ENCODE measurements at regions not wholly inside any gene's neighbourhood (a gene's known extent, or its start where the extent isn't known, plus 50 kb on each side); places are given as distances from the start of the nearest gene placed in this dataset.

- no peaks in the 10 kb centered on the region for H3K9me3 ChIP-seq (ENCODE audit: low read depth, low read length)
- no peaks in the 10 kb centered on the region for H3K79me2 ChIP-seq (ENCODE audit: insufficient read depth, low read length)
- DNase-seq (ENCODE audit: insufficient read length, low spot score, missing footprints), result no peak
- H3K4me1 ChIP-seq (ENCODE audit: insufficient read depth, low read length), result no peaks in the 10 kb centered on the region
- no peak overlapping the region for H3K4me2 ChIP-seq (ENCODE audit: insufficient read depth, low read length)
- no peak overlapping the region for H2AFZ ChIP-seq (ENCODE audit: low read length)
- no peak for TF ChIP-seq CTCF (IDR thresholded peaks at IDR 0.05; ENCODE audit: extremely low read depth, low read depth, low read length)
- no peaks in the 10 kb centered on the region for H4K20me1 ChIP-seq (ENCODE audit: insufficient read depth, low read length)
- H3K4me3 ChIP-seq (ENCODE audit: insufficient read depth, low read length), result no peak overlapping the region
- H3K27ac ChIP-seq (ENCODE audit: low read depth, low read length), result no peak overlapping the region
- H3K36me3 ChIP-seq (ENCODE audit: insufficient read depth, low read length), result no peaks in the 10 kb centered on the region
- no peaks in the 10 kb centered on the region for H3K27me3 ChIP-seq (ENCODE audit: insufficient read depth, low read length)
These were observed 119.2 kb downstream of the GALC start for GRCh38 chr14:87873741-87874140.

- Histone ChIP-seq H2AFZ (ENCODE audit: low read length) (no peak overlapping the region), H3K4me2 (ENCODE audit: insufficient read depth, low read length) (no peak overlapping the region), H3K27ac (ENCODE audit: low read depth, low read length) (no peak overlapping the region), H3K27me3 (ENCODE audit: insufficient read depth, low read length) (no peaks in the 10 kb centered on the region), H3K36me3 (ENCODE audit: insufficient read depth, low read length) (no peaks in the 10 kb centered on the region), H4K20me1 (ENCODE audit: insufficient read depth, low read length) (no peaks in the 10 kb centered on the region), H3K4me1 (ENCODE audit: insufficient read depth, low read length) (no peaks in the 10 kb centered on the region), H3K4me3 (ENCODE audit: insufficient read depth, low read length) (no peak overlapping the region), H3K9me3 (ENCODE audit: low read depth, low read length) (no peaks in the 10 kb centered on the region), H3K79me2 (ENCODE audit: insufficient read depth, low read length) (no peaks in the 10 kb centered on the region)
- no peak for DNase-seq (ENCODE audit: insufficient read length, low spot score, missing footprints)
- no peak for TF ChIP-seq CTCF (IDR thresholded peaks at IDR 0.05; ENCODE audit: extremely low read depth, low read depth, low read length)
These were observed 123.1 kb downstream of the GALC start for GRCh38 chr14:87869619-87870583.

GRCh38 chr14:87868920-87869319, 124.1 kb downstream of the GALC start:
- no peak for DNase-seq (ENCODE audit: insufficient read length, low spot score, missing footprints)
- Histone ChIP-seq H3K4me2 (ENCODE audit: insufficient read depth, low read length) (no peak overlapping the region), H2AFZ (ENCODE audit: low read length) (no peak overlapping the region), H3K4me3 (ENCODE audit: insufficient read depth, low read length) (no peak overlapping the region), H4K20me1 (ENCODE audit: insufficient read depth, low read length) (no peaks in the 10 kb centered on the region), H3K4me1 (ENCODE audit: insufficient read depth, low read length) (no peaks in the 10 kb centered on the region), H3K27ac (ENCODE audit: low read depth, low read length) (no peak overlapping the region), H3K79me2 (ENCODE audit: insufficient read depth, low read length) (no peaks in the 10 kb centered on the region), H3K27me3 (ENCODE audit: insufficient read depth, low read length) (no peaks in the 10 kb centered on the region), H3K9me3 (ENCODE audit: low read depth, low read length) (no peaks in the 10 kb centered on the region), H3K36me3 (ENCODE audit: insufficient read depth, low read length) (no peaks in the 10 kb centered on the region)
- TF ChIP-seq CTCF (IDR thresholded peaks at IDR 0.05; ENCODE audit: extremely low read depth, low read depth, low read length), result no peak

GRCh38 chr14:87866116-87866515, 126.9 kb downstream of the GALC start:
- no peak overlapping the region for H3K4me2 ChIP-seq (ENCODE audit: insufficient read depth, low read length)

More at GRCh38 chr14:87866116-87866515, 126.9 kb downstream of the GALC start:
- H3K4me3 ChIP-seq (ENCODE audit: insufficient read depth, low read length), result no peak overlapping the region
- H3K79me2 ChIP-seq (ENCODE audit: insufficient read depth, low read length), result no peaks in the 10 kb centered on the region
- no peak overlapping the region for H3K27ac ChIP-seq (ENCODE audit: low read depth, low read length)
- no peaks in the 10 kb centered on the region for H3K27me3 ChIP-seq (ENCODE audit: insufficient read depth, low read length)
- no peaks in the 10 kb centered on the region for H3K9me3 ChIP-seq (ENCODE audit: low read depth, low read length)
- no peak for TF ChIP-seq CTCF (IDR thresholded peaks at IDR 0.05; ENCODE audit: extremely low read depth, low read depth, low read length)
- no peaks in the 10 kb centered on the region for H3K4me1 ChIP-seq (ENCODE audit: insufficient read depth, low read length)
- DNase-seq (ENCODE audit: insufficient read length, low spot score, missing footprints), result no peak
- no peaks in the 10 kb centered on the region for H3K36me3 ChIP-seq (ENCODE audit: insufficient read depth, low read length)
- no peaks in the 10 kb centered on the region for H4K20me1 ChIP-seq (ENCODE audit: insufficient read depth, low read length)
- no peak overlapping the region for H2AFZ ChIP-seq (ENCODE audit: low read length)
